HEK293 (cell line): ENCODE measurements at regions not wholly inside any gene's neighbourhood (a gene's known extent, or its start where the extent isn't known, plus 50 kb on each side); places are given as distances from the start of the nearest gene placed in this dataset.

Source experiments
- CTCF ChIA-PET: fragments of 350-600 bp; formaldehyde crosslinking; extraction: SDS; loops from one replicate; lab custom pipeline; 2021; ENCODE audit warnings: antibody characterized with exemption; lab: Yijun Ruan, JAX
- POLR2A ChIA-PET: fragments of 300-600 bp; formaldehyde crosslinking; extraction: SDS; loops from one replicate; lab custom pipeline; 2020; ENCODE audit warnings: antibody characterized with exemption, inconsistent platforms; lab: Yijun Ruan, JAX
- H3K27ac ChIP-seq: fragments of 200-500 bp; sonication (Bioruptor generic); 2 replicates; pipeline ENCODE4 v1.5.1; 2014; ENCODE audit warnings: low read depth, low read length, control low read depth, inconsistent platforms; ENCODE audit errors: extremely low read depth
- H3K36me3 ChIP-seq, 2 experiments: fragments of 200-500 bp in 1 of 2; sonication (Bioruptor generic) in 1 of 2; 1 replicate in 1 of 2; 2 replicates in 1 of 2; pipeline ENCODE4 v1.5.1; 2014 to 2017; ENCODE audit warnings: inconsistent platforms in 2 of 2, low read length in 2 of 2; ENCODE audit not compliant: control insufficient read depth in 2 of 2, insufficient read depth in 1 of 2
- H3K4me1 ChIP-seq: fragments of 200-500 bp; sonication (Bioruptor generic); 2 replicates; pipeline ENCODE4 v1.5.1; 2014; ENCODE audit warnings: mild to moderate bottlenecking, low read length, inconsistent platforms; ENCODE audit not compliant: control insufficient read depth, insufficient read depth
- H3K4me3 ChIP-seq: 2 replicates; pipeline ENCODE4 v1.5.1; 2011; ENCODE audit warnings: low read depth, mild to moderate bottlenecking, control low read depth, low read length, moderate library complexity
- H3K9me3 ChIP-seq: fragments of 200-500 bp; sonication (Bioruptor generic); 2 replicates; pipeline ENCODE4 v1.5.1; 2014; ENCODE audit warnings: low read depth, low read length, inconsistent platforms; ENCODE audit not compliant: control insufficient read depth, insufficient read depth
- HOXA7 ChIP-seq: sonication (generic); formaldehyde crosslinking; IDR thresholded peaks from 2 replicates; pipeline ENCODE4 v1.8.1; 2022; ENCODE audit warnings: missing genetic modification reagents, borderline replicate concordance
- KLF16 ChIP-seq: fragments of 450-650 bp; formaldehyde crosslinking; IDR thresholded peaks from 2 replicates; pipeline ENCODE4 v1.5.1; 2017; ENCODE audit warnings: missing biosample characterization, missing genetic modification characterization
- KLF8 ChIP-seq: fragments of 450-650 bp; formaldehyde crosslinking; IDR thresholded peaks from 2 replicates; pipeline ENCODE4 v1.5.1; 2016; ENCODE audit warnings: missing biosample characterization, missing genetic modification characterization
- RBAK ChIP-seq: fragments of 450-650 bp; formaldehyde crosslinking; IDR thresholded peaks from 2 replicates; pipeline ENCODE4 v1.5.1; 2016; ENCODE audit warnings: missing biosample characterization, missing genetic modification characterization
- TRIM28 ChIP-seq: IDR thresholded peaks from 2 replicates; pipeline ENCODE4 v1.6.1; 2011; ENCODE audit warnings: low read length, control low read depth, borderline replicate concordance
- YY1 ChIP-seq: fragments of 450-650 bp; formaldehyde crosslinking; IDR thresholded peaks from 2 replicates; pipeline ENCODE4 v1.5.1; 2018; ENCODE audit warnings: missing biosample characterization, missing genetic modification characterization
- ZBTB1 ChIP-seq: fragments of 450-650 bp; formaldehyde crosslinking; IDR thresholded peaks from 2 replicates; pipeline ENCODE4 v1.5.1; 2016; ENCODE audit warnings: missing biosample characterization, missing genetic modification characterization
- ZBTB20 ChIP-seq: fragments of 450-650 bp; formaldehyde crosslinking; IDR thresholded peaks from 2 replicates; pipeline ENCODE4 v1.5.1; 2016; ENCODE audit warnings: missing biosample characterization, missing genetic modification characterization
- ZFHX2 ChIP-seq: fragments of 450-650 bp; formaldehyde crosslinking; conservative IDR thresholded peaks from 2 replicates; pipeline ENCODE4 v1.5.1; 2016; ENCODE audit warnings: missing biosample characterization, missing genetic modification characterization
- ZFP37 ChIP-seq: fragments of 450-650 bp; formaldehyde crosslinking; IDR thresholded peaks from 2 replicates; pipeline ENCODE4 v1.5.1; 2016; ENCODE audit warnings: missing biosample characterization, missing genetic modification characterization
- ZIC2 ChIP-seq: fragments of 450-650 bp; formaldehyde crosslinking; IDR thresholded peaks from 2 replicates; pipeline ENCODE4 v1.5.1; 2016; ENCODE audit warnings: missing biosample characterization, missing genetic modification characterization
- ZNF112 ChIP-seq: fragments of 450-650 bp; formaldehyde crosslinking; IDR thresholded peaks from 2 replicates; pipeline ENCODE4 v1.5.0; 2017; ENCODE audit warnings: missing biosample characterization, missing genetic modification characterization
- ZNF121 ChIP-seq: fragments of 450-650 bp; formaldehyde crosslinking; IDR thresholded peaks from 2 replicates; pipeline ENCODE4 v1.5.1; 2016; ENCODE audit warnings: missing biosample characterization, missing genetic modification characterization
- ZNF157 ChIP-seq: fragments of 450-650 bp; formaldehyde crosslinking; IDR thresholded peaks from 2 replicates; pipeline ENCODE4 v1.5.1; 2016; ENCODE audit warnings: missing biosample characterization, missing genetic modification characterization
- ZNF391 ChIP-seq: fragments of 450-650 bp; formaldehyde crosslinking; IDR thresholded peaks from 2 replicates; pipeline ENCODE4 v1.5.1; 2016; ENCODE audit warnings: low read depth, missing biosample characterization, missing genetic modification characterization, borderline replicate concordance
- ZNF48 ChIP-seq: fragments of 450-650 bp; formaldehyde crosslinking; IDR thresholded peaks from 2 replicates; pipeline ENCODE4 v1.5.1; 2016; ENCODE audit warnings: missing biosample characterization, missing genetic modification characterization
- ZNF513 ChIP-seq: fragments of 450-650 bp; IDR thresholded peaks from 2 replicates; pipeline ENCODE4 v1.5.1; 2018; ENCODE audit warnings: missing biosample characterization, missing genetic modification characterization
- ZSCAN4 ChIP-seq: fragments of 450-650 bp; formaldehyde crosslinking; IDR thresholded peaks from 2 replicates; pipeline ENCODE4 v1.5.1; 2017; ENCODE audit warnings: missing biosample characterization, missing genetic modification characterization
- ZXDB ChIP-seq: fragments of 450-650 bp; formaldehyde crosslinking; IDR thresholded peaks from 2 replicates; pipeline ENCODE4 v1.5.1; 2016; ENCODE audit warnings: missing biosample characterization, missing genetic modification characterization

DNA sequence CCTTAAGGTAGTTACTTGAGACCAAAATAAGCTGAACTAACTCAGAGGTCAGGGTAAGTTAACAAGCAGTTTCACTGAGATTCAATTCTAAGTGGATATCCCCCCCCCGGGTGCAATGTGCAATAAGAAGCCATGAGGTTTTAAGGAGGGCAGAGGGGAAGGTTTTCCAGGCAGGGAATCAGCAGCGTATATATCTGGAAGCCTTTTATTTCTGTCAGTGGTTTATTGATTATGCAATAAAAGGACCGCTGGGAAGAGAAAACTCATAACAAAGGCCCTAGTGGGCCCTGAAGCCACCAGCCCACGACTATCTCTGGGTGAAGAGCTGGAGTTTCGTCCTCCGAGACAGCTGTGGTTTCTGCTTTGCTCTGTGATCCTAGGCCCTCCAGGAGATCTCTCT lies 53.1 kb upstream of the CTPS1 start:
- H3K36me3 ChIP-seq: no peaks in the 10 kb centered on the region
- TF ChIP-seq KLF8 (tag by site-specific recombination) (no peak), ZFP37 (tag by site-specific recombination) (no peak), KLF16 (tag by site-specific recombination) (no peak), ZNF391 (tag by site-specific recombination) (no peak), ZFHX2 (tag by site-specific recombination) (no peak), TRIM28 (0 out of 2 replicates have a peak, but pooled peaks have one; percentile 26), ZXDB (tag by site-specific recombination) (no peak), ZSCAN4 (tag by site-specific recombination) (no peak), ZIC2 (tag by site-specific recombination) (peak; percentile 37; the same call in 1 of the 2 replicates)
- H3K27ac ChIP-seq: no peak overlapping the region
- ChIA-PET CTCF (interaction anchor here (0.6 to 2.2 kb wide), 4 partner anchors 22 to 77 kb away, joined by 3 to 6 read pairs (median 3); no protein-coding TSS in a partner anchor), POLR2A (no interaction called here)
- H3K4me1 ChIP-seq: no peaks in the 10 kb centered on the region
- no peaks in the 10 kb centered on the region for H3K9me3 ChIP-seq
- no peak overlapping the region for H3K4me3 ChIP-seq

- Histone ChIP-seq H3K9me3 (no peaks in the 10 kb centered on the region), H3K36me3 (no peaks in the 10 kb centered on the region)
- TF ChIP-seq ZNF112 (tag by site-specific recombination) (no peak), HOXA7 (no peak), RBAK (tag by site-specific recombination) (no peak), ZNF157 (tag by site-specific recombination) (no peak), ZNF121 (tag by site-specific recombination) (no peak), ZFHX2 (tag by site-specific recombination) (no peak), YY1 (tag by site-specific recombination) (no peak), ZNF48 (tag by site-specific recombination) (no peak), ZBTB1 (tag by site-specific recombination) (no peak), ZNF513 (tag by site-specific recombination) (no peak)
- TF ChIP-seq, all 188 proteins: peak for 0
- H3K4me1 ChIP-seq: no peaks in the 10 kb centered on the region
- ChIA-PET POLR2A (no interaction called here), CTCF (no interaction called here)
- H3K4me3 ChIP-seq: no peak overlapping the region
- no peak overlapping the region for H3K27ac ChIP-seq
Measured at GRCh38 chr1:40927781-40928180, 51.7 kb upstream of the CTPS1 start.

GRCh38 chr1:40928699-40929098 lies 50.8 kb upstream of the CTPS1 start:
- ChIA-PET POLR2A (no interaction called here), CTCF (no interaction called here)
- Histone ChIP-seq H3K36me3 (no peaks in the 10 kb centered on the region), H3K4me1 (no peaks in the 10 kb centered on the region), H3K4me3 (no peak overlapping the region), H3K9me3 (no peaks in the 10 kb centered on the region), H3K27ac (no peak overlapping the region)
- TF ChIP-seq ZNF121 (tag by site-specific recombination) (peak; percentile 52; the same call in 1 of the 2 replicates), ZBTB20 (tag by site-specific recombination) (no peak)
